ENCODE measurements at regions not wholly inside any gene's neighbourhood (a gene's known extent, or its start where the extent isn't known, plus 50 kb on each side); places are given as distances from the start of the nearest gene placed in this dataset.

GRCh38 chr1:177586429-177586828, 383.4 kb downstream of the SEC16B start:
- DNase-seq (ENCODE audit: extremely low read depth, low read depth) = no peak
- H3K4me3 ChIP-seq (replicated peaks; ENCODE audit: low read depth, low read length) = no peak overlapping the region
- TF ChIP-seq CTCF (IDR thresholded peaks at IDR 0.05; ENCODE audit: low read depth, low read length, missing control alignments) = no peak

- no peak overlapping the region for H3K4me3 ChIP-seq (replicated peaks; ENCODE audit: low read depth, low read length)
- no peak for DNase-seq (ENCODE audit: extremely low read depth, low read depth)
- TF ChIP-seq CTCF (IDR thresholded peaks at IDR 0.05; ENCODE audit: low read depth, low read length, missing control alignments) = no peak
Measured at GRCh38 chr1:177585302-177586220, 384.3 kb downstream of the SEC16B start.

GRCh38 chr1:177573901-177574300, 396.0 kb downstream of the SEC16B start:
- no peak for DNase-seq (ENCODE audit: extremely low read depth, low read depth)
- TF ChIP-seq CTCF (IDR thresholded peaks at IDR 0.05; ENCODE audit: low read depth, low read length, missing control alignments) = no peak

DNA sequence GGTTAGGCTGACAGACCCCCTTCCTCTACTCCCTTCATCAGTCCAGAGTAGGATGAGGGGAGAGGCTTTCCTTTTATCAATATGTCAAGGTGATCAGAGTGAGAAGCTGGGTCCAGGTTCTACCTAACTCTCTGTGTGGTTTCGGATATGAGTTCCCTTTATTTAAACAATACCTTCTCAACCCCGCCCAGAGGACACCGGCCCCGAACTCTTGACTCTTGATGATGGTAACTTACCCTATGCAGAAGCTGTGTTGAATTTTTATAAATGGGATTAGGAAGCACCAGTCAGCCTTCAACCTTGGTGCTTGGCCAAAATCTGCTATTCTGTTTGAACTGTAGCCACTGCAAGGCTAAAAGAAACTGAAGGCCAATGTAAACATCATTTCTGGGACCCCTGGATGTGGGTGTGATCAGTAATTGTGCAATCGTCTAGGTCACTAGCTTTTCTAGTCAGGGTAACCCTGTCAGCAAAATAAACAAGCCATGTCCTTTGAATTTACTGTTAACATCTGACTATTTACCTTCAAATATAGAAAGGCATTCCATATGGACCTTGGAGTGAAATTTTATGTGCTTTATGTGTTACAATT, 398.3 kb downstream of the SEC16B start:
- H3K4me3 ChIP-seq (replicated peaks; ENCODE audit: low read depth, low read length) = no peak overlapping the region
- DNase-seq (ENCODE audit: extremely low read depth, low read depth) = no peak
- TF ChIP-seq CTCF (IDR thresholded peaks at IDR 0.05; ENCODE audit: low read depth, low read length, missing control alignments) = no peak

More at GRCh38 chr1:177573901-177574300, 396.0 kb downstream of the SEC16B start:
- H3K4me3 ChIP-seq (replicated peaks; ENCODE audit: low read depth, low read length) = no peak overlapping the region

DNA sequence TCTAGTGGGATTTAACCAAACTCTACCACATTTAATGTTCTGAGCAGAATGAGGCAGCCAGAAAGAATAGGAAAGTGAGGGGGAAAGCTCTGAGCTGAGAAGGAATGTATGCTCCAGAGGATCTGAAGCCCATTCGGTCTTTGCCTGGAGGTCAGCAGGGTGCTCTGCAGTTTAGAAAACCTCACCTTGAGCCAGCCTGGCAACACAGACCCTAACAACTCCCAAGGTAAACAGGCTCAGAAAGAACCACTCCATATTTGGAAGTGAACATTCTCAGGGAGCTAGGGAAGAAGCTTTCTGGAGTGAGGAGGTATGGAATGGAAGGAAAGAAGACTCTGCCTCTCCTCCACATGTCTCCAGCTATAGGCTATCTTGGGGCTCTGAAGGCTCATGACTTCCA, 398.8 kb downstream of the SEC16B start:
- H3K4me3 ChIP-seq (replicated peaks; ENCODE audit: low read depth, low read length) = no peak overlapping the region
- no peak for DNase-seq (ENCODE audit: extremely low read depth, low read depth)
- TF ChIP-seq CTCF (IDR thresholded peaks at IDR 0.05; ENCODE audit: low read depth, low read length, missing control alignments) = no peak

- TF ChIP-seq CTCF (IDR thresholded peaks at IDR 0.05; ENCODE audit: low read depth, low read length, missing control alignments) = no peak
- no peak overlapping the region for H3K4me3 ChIP-seq (replicated peaks; ENCODE audit: low read depth, low read length)
- DNase-seq (ENCODE audit: extremely low read depth, low read depth) = no peak
Measured at GRCh38 chr1:177569476-177569875, 398.7 kb downstream of the BRINP2 start.
